Sigmoid colon (tissue), 6 donors: ENCODE measurements at regions not wholly inside any gene's neighbourhood (a gene's known extent, or its start where the extent isn't known, plus 50 kb on each side); places are given as distances from the start of the nearest gene placed in this dataset.

Experiments used
- DNase-seq: peaks from one replicate; pipeline ENCODE4 v3.0.0-alpha.2; 2019
- H3K27ac ChIP-seq, 4 donors: fragments of 200-600 bp; sonication (generic); one replicate each; pipeline ENCODE4 v1.5.1; 2016 to 2019; ENCODE audit warnings: mild to moderate bottlenecking in 1 of 4
- H3K27me3 ChIP-seq, 3 donors: fragments of 200-600 bp; sonication (generic); one replicate each; pipeline ENCODE4 v1.5.1; 2019; ENCODE audit warnings: mild to moderate bottlenecking in 1 of 3
- H3K36me3 ChIP-seq, 4 donors: fragments of 200-600 bp; sonication (generic); one replicate each; pipeline ENCODE4 v1.5.1; 2016 to 2019
- H3K4me1 ChIP-seq, 4 donors: fragments of 200-600 bp; sonication (generic); one replicate each; pipeline ENCODE4 v1.5.1; 2017 to 2019
- H3K4me3 ChIP-seq, 4 donors: fragments of 200-600 bp; sonication (generic); one replicate each; pipeline ENCODE4 v1.5.1; 2017 to 2019; ENCODE audit warnings: mild to moderate bottlenecking in 2 of 4, moderate library complexity in 1 of 4
- H3K9me3 ChIP-seq, 4 donors: fragments of 200-600 bp in 3 of 4; sonication (generic) in 3 of 4; one replicate each; pipeline versions ENCODE4 v1.5.1 to v1.6.1; 2013 to 2019
- CTCF ChIP-seq, 4 experiments: fragments of 450-650 bp in 3 of 4; fragments of 200-600 bp in 1 of 4; IDR thresholded peaks; one replicate each; pipeline ENCODE4 v1.5.1; 2016 to 2019; ENCODE audit warnings: antibody characterized with exemption in 4 of 4, mild to moderate bottlenecking in 3 of 4, moderate library complexity in 2 of 4
- EP300 ChIP-seq, 4 donors: sonication (generic); formaldehyde crosslinking; IDR thresholded peaks; one replicate each; pipeline ENCODE4 v1.6.1; 2017; ENCODE audit warnings: antibody characterized with exemption in 4 of 4
- POLR2A ChIP-seq, 2 donors: fragments of 450-650 bp; IDR thresholded peaks; one replicate each; pipeline ENCODE4 v1.6.1; 2016; ENCODE audit warnings: antibody characterized with exemption in 2 of 2, mild to moderate bottlenecking in 2 of 2, moderate library complexity in 2 of 2
- POLR2AphosphoS5 ChIP-seq, 4 donors: sonication (generic); formaldehyde crosslinking; IDR thresholded peaks; one replicate each; pipeline ENCODE4 v1.6.1; 2017; ENCODE audit warnings: antibody characterized with exemption in 4 of 4
- WGBS, 2 donors: extraction: QIAGEN DNeasy Blood & Tissue Kit; methylation state at CpG; one replicate each; pipeline ENCODE4 v1.1.7; 2013; 5-methylcytosine and 5-hydroxymethylcytosine counted together
- intact Hi-C: fragments of 100-400 bp; cut with DNase I; formaldehyde crosslinking; loops from one replicate; pipeline ENCODE4 v1.15.1; 2023
- small RNA-seq, 3 donors: library from RNA; depleted of rRNA; stranded (forward); fragments of <200 nt; gene quantifications; one replicate each; pipeline ENCODE3, GENCODE V24; 2016
- donor health status: healthy with polysubstance abuse.
- donor health status: healthy.

GRCh38 chr3:118833075-118833474 is 201.6 kb downstream of the IGSF11 start:
- 40 to 48% methylated on average over 6 of the region's 6 CpGs for WGBS, 2 donors
- Histone ChIP-seq H3K4me1 (no peaks in the 10 kb centered on the region), H3K27ac (no peak overlapping the region), H3K9me3 (no peaks in the 10 kb centered on the region), H3K27me3 (no peaks in the 10 kb centered on the region), H3K4me3 (no peak overlapping the region), H3K36me3 (no peaks in the 10 kb centered on the region)
- no peak for DNase-seq
- intact Hi-C loops: no loop called here
- TF ChIP-seq POLR2A (IDR thresholded peaks at IDR 0.05): no peak
- TF ChIP-seq POLR2AphosphoS5 (IDR thresholded peaks at IDR 0.05): no peak
- TF ChIP-seq EP300 (IDR thresholded peaks at IDR 0.05): no peak
- no peak for TF ChIP-seq CTCF (IDR thresholded peaks at IDR 0.05)

- Histone ChIP-seq H3K27ac (no peak overlapping the region), H3K36me3 (no peaks in the 10 kb centered on the region), H3K9me3 (peaks cover 0 to 15% (median 7%) of the 10 kb centered on the region in 4 donors), H3K4me1 (no peaks in the 10 kb centered on the region), H3K27me3 (no peaks in the 10 kb centered on the region), H3K4me3 (no peak overlapping the region)
- DNase-seq: no peak
- 39 to 46% methylated on average over 1 of the region's 1 CpG for WGBS, 2 donors
- intact Hi-C loops: no loop called here
- TF ChIP-seq EP300 (IDR thresholded peaks at IDR 0.05) (no peak), CTCF (IDR thresholded peaks at IDR 0.05) (no peak), POLR2AphosphoS5 (IDR thresholded peaks at IDR 0.05) (no peak), POLR2A (IDR thresholded peaks at IDR 0.05) (no peak)
These were observed 195.8 kb downstream of the IGSF11 start for GRCh38 chr3:118838871-118839270.

GRCh38 chr3:118842147-118842863 is 192.3 kb downstream of the IGSF11 start:
- TF ChIP-seq POLR2A (IDR thresholded peaks at IDR 0.05): no peak
- TF ChIP-seq CTCF (IDR thresholded peaks at IDR 0.05): no peak
- TF ChIP-seq EP300 (IDR thresholded peaks at IDR 0.05): no peak
- no peak for TF ChIP-seq POLR2AphosphoS5 (IDR thresholded peaks at IDR 0.05)
- Histone ChIP-seq H3K4me3 (no peak overlapping the region), H3K9me3 (peaks cover 0 to 15% (median 8%) of the 10 kb centered on the region in 4 donors), H3K36me3 (no peaks in the 10 kb centered on the region), H3K27me3 (no peaks in the 10 kb centered on the region), H3K27ac (no peak overlapping the region), H3K4me1 (no peaks in the 10 kb centered on the region)
- DNase-seq: no peak
- 92 to 94% methylated on average over 7 of the region's 7 CpGs for WGBS, 2 donors
- intact Hi-C loops: no loop called here

- Histone ChIP-seq H3K4me3 (no peak overlapping the region), H3K36me3 (no peaks in the 10 kb centered on the region), H3K27ac (no peak overlapping the region), H3K27me3 (no peaks in the 10 kb centered on the region), H3K4me1 (no peaks in the 10 kb centered on the region), H3K9me3 (peaks cover 0 to 12% (median 6%) of the 10 kb centered on the region in 4 donors)
- intact Hi-C loops: no loop called here
- DNase-seq: no peak
- 78 to 87% methylated on average over 7 of the region's 7 CpGs for WGBS, 2 donors
- no peak for TF ChIP-seq POLR2AphosphoS5 (IDR thresholded peaks at IDR 0.05)
- no peak for TF ChIP-seq POLR2A (IDR thresholded peaks at IDR 0.05)
- no peak for TF ChIP-seq EP300 (IDR thresholded peaks at IDR 0.05)
- TF ChIP-seq CTCF (IDR thresholded peaks at IDR 0.05): no peak
These were observed 188.5 kb downstream of the IGSF11 start for GRCh38 chr3:118846176-118846575.

Small RNA genes lying in the stretch of these regions (small RNA-seq; reads per million reads assigned to genes)
- 0 reads per million in 3 donors for gene MIR4447
- gene RF01884: 0 reads per million in 3 donors
- 0 to 0.65 (median 0) reads per million in 3 donors for gene RNU5E-8P
- 0 reads per million in 3 donors for gene RNU6-1200P
